ENCODE measurements at regions not wholly inside any gene's neighbourhood (a gene's known extent, or its start where the extent isn't known, plus 50 kb on each side); places are given as distances from the start of the nearest gene placed in this dataset.
"Not testable (repeated sequence)": the region's sequence is repeated elsewhere in the genome, so short reads cannot be mapped to it uniquely, and the experiment has no call there.

GRCh38 chr2:90355546-90355945 is 1664.1 kb downstream of the RPIA start:
- H3K9me3 Mint-ChIP-seq (ENCODE audit: insufficient read depth); CTCF ChIA-PET; H3K36me3 Mint-ChIP-seq (ENCODE audit: low read depth); POLR2A ChIA-PET; ATAC-seq; H3K27me3 Mint-ChIP-seq (ENCODE audit: low read depth); DNase-seq; H3K27ac Mint-ChIP-seq; H3K4me3 Mint-ChIP-seq; H3K4me1 Mint-ChIP-seq (ENCODE audit: low read depth): not testable (repeated sequence)

DNA sequence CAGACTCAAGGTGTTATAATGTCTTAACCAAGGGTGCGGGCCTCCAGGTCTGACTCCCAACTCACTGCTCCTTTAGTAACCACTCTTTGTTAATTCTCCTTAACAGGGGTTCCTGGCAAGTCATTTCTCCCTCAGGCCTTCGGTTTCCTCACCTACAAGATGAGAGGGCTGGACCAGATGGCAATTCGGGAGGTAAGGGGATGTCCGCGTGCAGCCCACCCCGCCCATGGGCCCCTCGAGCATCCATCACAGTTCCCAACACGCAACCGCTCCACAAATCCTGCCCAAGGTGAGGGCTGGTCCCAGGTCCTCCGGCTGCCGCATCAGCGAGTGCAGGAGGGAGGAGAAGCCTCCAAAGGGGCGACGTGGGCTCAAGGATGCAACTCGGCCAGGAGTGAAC is 1667.9 kb downstream of the RPIA start:
- H3K27ac Mint-ChIP-seq; DNase-seq; ATAC-seq; POLR2A ChIA-PET; H3K9me3 Mint-ChIP-seq (ENCODE audit: insufficient read depth); CTCF ChIA-PET; H3K4me1 Mint-ChIP-seq (ENCODE audit: low read depth); H3K4me3 Mint-ChIP-seq; H3K36me3 Mint-ChIP-seq (ENCODE audit: low read depth); H3K27me3 Mint-ChIP-seq (ENCODE audit: low read depth): not testable (repeated sequence)

- H3K27ac Mint-ChIP-seq; ATAC-seq; H3K4me1 Mint-ChIP-seq (ENCODE audit: low read depth); H3K36me3 Mint-ChIP-seq (ENCODE audit: low read depth); H3K27me3 Mint-ChIP-seq (ENCODE audit: low read depth); H3K9me3 Mint-ChIP-seq (ENCODE audit: insufficient read depth); DNase-seq; CTCF ChIA-PET; POLR2A ChIA-PET; H3K4me3 Mint-ChIP-seq: not testable (repeated sequence)
These were observed 1668.6 kb downstream of the RPIA start for GRCh38 chr2:90359887-90360730.

GRCh38 chr2:90360731-90361035 is 1669.2 kb downstream of the RPIA start:
- H3K4me3 Mint-ChIP-seq; H3K36me3 Mint-ChIP-seq (ENCODE audit: low read depth); H3K27me3 Mint-ChIP-seq (ENCODE audit: low read depth); CTCF ChIA-PET; DNase-seq; H3K27ac Mint-ChIP-seq; ATAC-seq; H3K9me3 Mint-ChIP-seq (ENCODE audit: insufficient read depth); POLR2A ChIA-PET; H3K4me1 Mint-ChIP-seq (ENCODE audit: low read depth): not testable (repeated sequence)
